KG1 (cell line): ENCODE measurements at regions not wholly inside any gene's neighbourhood (a gene's known extent, or its start where the extent isn't known, plus 50 kb on each side); places are given as distances from the start of the nearest gene placed in this dataset.
A peak's percentile ranks its signal among the peaks of the same experiment; 100 is the strongest.

Source experiments
- DNase-seq: peaks from one replicate; lab custom pipeline; 2025; lab: John Stamatoyannopoulos, UW

DNA sequence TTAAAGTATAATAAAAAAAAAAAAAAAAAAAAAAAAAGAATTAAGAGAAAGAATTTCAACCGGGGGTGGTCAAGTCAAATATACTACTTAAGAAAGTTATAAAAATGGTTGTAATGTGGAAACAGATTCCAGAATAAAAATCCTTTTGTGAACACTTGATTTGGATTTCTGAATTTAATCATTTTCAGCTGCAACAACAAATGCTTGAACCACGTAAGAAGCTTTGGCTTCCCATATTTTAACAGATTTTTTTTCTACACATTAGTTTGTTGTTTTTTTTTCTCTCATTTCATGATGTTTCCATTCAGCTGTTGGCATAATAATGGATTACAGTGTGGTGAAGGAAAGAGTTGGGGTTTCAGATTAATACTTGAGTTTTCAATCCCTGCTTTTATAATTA, 137.3 kb upstream of the AGR3 start:
- DNase-seq = no peak

DNA sequence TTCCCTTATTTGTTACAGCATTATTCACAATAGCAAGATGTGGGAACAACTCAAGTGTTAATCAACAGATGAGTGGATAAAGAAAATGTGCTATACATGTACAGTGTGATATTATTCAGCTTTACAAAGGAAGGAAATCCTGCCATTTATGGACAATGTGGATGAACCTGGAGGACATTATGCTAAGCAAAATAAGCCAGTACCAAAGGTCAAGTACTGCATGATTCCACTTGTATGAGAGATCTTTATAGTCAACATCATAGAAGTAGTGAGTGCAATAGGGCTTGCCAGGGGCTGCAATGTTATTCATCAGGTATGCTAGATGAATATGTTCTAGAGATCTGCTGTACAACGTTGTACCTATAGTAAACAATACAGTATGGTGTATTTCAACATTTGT, 138.5 kb upstream of the AGR3 start:
- DNase-seq = no peak

DNA sequence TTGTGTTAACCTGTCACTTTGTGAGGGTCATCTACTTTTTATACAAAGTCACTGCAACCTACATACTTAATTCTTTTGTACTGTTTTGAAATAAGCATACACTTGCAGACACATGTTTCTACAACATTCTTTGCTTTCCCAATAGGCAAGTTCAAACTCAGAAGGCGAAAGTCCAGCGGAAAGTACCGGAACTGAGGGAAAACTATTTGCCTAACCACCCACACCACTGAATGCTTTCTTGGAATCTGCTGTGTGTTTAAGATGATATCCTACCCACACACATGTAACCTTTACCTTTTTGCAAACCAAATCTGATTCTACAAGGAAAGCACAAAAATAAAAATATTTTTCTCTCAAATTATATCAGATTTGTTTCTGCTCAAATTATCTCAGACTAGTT, 139.4 kb upstream of the AGR3 start:
- DNase-seq = no peak

DNA sequence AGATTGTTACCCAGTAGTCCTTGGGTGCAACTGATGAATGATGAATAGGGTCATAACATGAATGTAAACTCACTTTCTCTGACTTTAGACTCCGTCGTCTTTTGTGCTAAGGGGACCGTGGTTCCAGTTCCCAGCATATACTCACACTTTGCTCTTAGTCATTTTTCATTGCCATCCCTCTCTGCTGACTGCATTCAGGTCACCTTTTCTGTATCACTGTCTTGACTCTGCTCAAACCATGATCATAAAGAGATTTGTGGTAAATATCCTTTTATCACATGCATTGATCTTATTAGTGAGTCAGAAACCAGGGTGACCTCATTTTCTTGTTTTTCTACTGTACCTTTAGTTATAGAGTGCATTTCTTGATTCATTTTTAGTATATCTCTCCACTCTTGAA, 141.1 kb upstream of the AGR3 start:
- DNase-seq = no peak

DNA sequence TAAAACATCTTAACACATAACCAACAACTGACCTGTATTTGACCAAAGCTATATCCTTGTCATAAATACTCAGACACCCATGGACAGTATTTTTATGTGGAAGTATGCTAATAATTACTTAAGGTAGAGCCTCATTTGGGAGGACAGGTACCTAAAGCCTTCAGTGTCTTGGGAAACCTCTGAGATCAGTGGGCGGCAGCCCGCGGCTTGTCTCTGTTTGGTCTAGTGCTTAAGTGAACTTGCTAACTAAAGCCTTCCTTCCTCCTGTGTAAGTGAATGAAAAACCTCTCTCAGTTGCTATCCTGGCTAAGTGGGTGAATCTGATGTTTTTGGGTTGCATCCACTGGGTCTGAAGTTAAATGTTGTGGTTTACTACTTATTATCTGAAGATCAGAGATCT, 144.5 kb upstream of the AGR3 start:
- DNase-seq = no peak

DNA sequence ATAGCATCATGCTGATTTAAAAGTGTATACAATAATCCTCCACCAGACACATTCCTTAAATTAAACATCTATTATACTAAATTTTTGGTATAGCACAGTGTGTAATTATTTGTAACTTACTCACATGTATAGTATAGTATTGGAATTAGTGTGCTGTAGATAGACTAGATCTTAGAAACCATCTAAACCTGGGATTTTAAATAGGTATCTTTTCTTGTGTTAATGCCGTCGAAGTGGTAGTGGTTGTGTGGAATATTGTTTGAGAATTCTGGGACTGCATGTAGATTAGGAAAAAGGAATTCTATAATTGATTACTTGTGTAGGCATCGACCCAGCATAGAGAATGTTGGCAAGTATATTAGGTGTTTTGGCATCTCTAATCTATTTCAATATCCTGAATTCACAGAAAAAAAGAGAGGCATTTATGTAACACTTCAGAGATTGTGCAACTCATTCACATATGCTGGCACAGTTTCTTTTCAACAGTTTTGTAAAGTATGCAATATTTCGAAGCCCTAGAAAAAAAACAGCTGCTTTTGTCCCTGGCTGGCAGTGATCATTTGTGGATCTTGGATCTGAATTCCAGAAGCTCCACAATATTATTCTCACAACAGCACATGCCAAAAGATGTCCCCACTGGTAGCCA, 145.5 kb upstream of the AGR3 start:
- no peak for DNase-seq

DNA sequence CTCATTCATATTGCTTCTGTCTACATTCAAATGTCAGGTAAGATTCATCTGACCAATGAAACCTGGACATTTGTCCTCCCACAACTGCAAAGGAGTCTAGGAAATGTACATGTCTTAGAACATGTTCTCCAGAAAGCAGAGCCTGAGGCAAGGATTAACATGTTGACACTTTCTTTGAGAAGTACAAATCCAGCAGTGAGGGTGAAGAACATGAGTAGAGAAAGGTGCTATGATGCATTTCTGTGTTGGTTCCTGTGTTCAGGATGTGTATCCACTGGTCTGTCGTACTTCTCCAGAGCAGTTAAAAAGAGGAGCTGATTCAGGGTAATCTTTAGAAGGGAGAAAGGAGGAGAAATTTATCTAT, 146.0 kb upstream of the AGR3 start:
- no peak for DNase-seq

DNA sequence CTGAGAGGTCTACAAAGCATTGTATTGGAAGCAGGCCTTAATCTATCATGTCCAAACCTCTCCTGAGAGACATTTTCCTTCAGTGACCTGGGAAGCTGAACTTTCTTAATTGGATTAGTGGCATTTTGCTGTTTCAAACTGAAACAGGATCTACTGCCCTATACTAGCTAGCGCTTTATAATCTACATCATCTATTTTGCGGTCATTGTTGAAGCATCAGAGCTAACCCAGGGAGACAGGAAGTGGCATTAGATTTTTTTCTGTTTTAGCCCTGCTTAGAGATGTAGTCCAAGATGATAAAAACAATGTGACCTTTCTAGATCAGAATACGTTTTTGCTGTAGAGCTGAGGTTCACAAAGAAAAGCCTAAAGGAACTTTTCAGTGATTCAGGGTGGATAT, 147.4 kb upstream of the AGR3 start:
- no peak for DNase-seq

DNA sequence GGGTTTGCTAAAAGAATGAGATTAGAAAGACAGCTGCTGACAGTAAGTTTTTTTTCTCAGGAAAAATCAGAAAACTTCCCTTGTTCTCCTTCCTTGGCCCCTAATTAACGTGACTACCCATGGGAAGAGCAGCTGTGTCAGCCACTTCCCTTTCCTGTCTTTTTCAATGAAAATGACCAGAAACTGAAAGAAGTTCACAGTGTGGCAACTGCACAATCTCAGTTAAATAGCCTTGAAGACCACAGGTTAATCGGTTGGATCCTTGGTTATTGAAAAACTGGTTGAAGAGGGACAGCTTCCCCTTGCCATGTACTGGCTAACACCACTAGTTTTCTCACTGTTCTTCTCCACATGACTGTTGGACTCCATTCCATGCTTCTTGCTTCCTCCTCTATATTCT, 148.8 kb upstream of the AGR3 start:
- no peak for DNase-seq

DNA sequence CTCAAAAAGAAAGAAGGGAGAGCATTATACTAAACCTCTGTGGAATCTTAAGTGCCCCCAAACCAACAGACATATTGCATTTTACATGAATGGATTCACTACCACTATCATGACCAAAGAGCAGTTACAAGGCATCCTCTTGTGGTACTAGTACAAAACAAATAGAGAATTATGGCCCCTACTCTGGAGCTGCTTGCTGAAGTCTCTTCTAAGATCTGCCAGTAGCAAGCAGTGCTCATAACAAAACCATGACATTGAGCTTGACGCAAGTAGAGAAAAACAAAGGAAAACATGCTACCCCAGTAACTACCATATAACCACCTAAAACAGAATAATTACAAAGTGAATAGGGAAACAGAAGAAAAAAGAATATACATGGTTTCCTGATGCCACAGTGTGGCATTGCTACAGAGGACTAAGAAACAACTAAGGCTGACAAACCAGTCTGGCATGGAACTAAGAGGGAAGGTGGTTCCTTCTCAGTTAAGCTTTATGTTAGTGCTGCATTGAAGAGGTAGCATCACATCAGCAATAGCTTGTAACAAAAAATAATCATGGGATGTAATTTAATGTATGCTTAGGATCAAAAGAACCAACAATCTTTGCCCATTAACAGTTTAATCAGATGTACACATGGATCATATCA, 150.2 kb upstream of the AGR3 start:
- no peak for DNase-seq

DNA sequence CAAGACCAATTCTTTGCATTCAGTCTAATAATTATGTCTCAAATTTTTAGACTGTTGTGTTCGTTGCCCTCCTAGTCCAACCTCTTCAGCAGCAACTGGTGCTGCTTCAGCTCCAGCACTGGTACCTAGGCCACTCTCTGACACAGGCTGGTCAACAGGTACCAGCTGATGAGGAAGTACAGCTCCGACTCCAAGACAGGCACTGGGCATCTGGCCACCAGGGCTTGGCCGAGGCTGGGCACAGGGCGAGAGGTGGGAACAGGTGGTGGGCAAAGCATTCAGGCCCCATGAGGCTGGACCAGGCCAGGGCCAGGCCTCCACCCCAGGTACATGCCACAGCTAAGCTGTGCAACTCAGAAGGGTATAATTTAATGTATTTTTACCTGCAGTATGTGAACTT, 151.5 kb upstream of the AGR3 start:
- no peak for DNase-seq

DNA sequence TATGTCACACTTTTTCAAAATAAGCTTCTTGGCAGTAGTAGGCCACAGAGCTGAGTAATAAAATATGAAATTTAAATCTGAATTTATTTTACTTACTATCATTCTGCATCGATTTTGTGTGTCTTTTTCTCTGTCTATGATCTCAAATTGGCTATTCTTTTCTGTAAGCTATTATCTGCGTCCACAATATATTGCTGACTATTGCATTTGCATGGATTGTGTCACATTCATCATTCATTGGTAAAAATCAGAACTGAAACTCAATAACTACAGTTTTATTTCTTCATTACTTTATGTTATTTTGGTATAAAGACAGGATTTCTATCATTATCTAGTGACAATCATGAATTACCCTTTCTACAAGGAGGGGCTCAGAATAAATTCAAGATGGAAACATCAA, 154.8 kb upstream of the AGR3 start:
- no peak for DNase-seq

DNA sequence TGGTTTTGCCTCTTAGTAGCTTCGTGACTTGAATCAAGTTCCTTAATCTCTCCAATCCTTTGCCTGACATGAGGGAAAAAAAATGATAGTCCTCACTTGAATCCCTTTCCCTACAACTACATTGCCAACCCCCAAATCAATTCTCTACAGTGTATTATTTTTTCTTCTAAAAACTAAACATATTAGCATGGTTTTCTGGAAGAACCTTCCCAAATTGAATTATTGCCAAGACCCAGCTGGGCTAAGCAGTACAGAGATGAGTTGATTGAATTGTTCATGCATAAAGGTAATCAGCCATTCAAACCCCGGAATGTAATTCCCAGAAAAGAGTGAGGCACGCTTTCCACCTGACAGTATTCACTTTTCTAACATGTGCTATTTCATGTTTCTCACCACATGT, 155.6 kb upstream of the AGR3 start:
- DNase-seq = no peak

DNA sequence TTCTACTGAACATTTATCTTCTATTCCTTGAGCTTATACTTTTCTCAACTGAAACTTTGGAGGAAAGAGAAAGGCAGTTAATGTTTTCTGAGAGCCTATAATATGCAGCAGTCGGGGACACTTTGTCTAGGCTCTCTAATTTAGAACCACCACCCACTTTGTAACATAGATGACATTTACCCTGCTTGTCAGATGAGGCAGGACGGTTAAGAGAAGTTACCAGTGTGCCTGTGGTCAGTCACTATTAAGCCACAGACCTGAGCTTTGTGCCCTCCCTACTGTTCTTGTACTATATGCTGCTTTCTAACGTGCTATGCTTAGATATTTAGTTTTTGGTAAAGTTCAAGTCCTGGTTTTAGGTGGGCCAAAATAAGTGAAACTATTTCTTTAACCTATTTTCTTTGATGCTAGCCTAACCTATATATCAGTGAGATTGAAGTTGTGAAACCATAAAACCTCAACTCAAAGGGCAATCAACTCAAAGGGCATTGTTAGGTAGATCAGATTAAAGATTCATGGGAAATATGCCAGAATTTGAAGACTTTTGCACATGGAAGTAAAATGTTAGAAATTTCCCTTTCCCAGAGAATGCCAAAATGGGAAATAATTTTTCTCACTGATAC, 156.5 kb upstream of the AGR3 start:
- no peak for DNase-seq

DNA sequence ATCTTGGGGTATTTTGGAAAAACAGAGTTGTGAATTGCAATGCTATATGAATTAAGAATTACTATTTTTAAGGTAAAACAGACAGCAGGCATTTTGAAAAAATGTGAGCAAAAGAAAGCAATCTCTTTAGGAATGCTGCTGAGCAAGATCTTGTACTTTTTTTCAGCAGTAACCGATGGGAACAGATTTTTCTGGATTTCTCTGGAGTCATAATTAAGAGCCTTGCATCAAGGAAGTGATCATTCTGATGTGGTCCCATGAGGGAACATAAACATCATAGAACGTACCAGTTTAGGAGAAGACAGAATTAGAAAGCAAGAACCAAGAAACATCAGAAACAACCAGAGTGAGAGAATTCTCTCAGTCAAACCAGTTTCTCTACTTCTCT, 157.0 kb upstream of the AGR3 start:
- DNase-seq = no peak

DNA sequence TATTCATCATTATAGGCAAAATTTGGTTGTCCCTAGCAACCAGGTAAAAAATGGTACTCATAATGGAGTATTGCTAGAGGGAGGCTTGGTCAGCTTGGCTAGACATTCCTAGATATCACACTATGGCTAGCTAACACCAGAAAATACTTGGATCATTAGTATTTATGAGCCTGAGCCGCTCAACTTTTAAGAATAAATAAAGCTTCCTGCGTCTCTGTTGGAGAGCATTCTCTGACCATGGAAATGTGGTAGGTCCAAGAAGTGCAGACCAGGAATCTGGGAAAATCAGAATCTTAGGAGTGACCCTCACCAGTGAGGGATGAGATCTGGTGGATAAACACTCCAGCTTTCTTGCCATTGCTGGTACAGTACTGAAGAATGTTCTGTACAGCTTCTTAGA, 157.6 kb upstream of the AGR3 start:
- DNase-seq = no peak

DNA sequence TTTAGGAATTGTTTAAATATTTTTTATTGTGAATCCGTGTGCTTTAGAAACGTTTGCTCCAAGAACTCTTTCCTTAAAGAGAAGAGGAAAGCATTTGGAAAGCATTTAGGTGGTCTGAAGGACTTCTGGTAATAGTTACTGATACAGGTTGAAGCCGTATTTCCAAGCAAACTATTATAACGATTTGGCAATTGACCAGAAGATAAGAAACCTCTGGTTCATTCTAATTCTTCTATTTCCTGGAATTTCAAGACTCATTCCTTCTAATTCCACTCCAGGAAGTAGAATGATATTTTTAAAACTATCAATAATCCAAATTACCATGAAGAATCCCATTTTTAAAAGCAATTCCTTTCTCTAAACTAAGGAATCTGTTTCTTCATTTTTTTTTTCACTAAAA, 158.9 kb upstream of the AGR3 start:
- no peak for DNase-seq

DNA sequence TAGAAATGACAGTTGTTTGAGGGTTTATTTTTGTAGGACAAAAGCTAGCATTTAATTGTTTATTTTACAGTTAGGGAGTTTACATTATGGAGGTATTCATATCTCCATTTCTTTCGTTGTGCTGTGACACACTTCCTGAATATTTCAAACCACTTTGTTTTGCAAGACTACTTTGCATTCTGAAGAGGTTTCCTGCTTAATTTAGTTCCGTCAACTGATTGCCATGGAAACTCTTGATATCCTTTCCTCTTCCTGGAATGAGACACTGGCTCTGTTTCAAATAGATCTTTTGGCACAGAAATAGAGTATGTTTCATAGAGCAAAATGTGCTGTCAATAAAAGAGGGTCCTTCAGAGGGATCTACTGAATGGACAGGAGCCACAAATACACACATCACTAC, 159.5 kb upstream of the AGR3 start:
- DNase-seq = peak; percentile 19

DNA sequence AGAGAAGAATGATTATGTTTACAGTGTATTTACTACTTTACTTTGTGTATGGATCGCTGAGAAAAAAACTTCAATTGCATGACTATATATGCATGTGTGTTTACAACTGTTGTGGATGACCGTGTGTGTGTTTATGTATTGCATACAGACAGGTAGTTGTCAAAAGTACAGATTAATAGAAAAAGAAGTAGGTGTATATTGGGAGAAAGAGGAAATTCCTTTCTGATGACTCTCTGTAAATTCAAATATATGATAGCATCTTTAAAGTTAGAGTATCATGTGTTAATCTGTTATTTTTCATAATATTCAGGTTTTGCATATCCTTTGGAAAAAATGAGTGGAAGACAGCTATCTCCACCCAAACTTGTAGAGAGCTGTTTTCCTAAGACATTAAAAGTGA, 160.4 kb upstream of the AGR3 start:
- no peak for DNase-seq

DNA sequence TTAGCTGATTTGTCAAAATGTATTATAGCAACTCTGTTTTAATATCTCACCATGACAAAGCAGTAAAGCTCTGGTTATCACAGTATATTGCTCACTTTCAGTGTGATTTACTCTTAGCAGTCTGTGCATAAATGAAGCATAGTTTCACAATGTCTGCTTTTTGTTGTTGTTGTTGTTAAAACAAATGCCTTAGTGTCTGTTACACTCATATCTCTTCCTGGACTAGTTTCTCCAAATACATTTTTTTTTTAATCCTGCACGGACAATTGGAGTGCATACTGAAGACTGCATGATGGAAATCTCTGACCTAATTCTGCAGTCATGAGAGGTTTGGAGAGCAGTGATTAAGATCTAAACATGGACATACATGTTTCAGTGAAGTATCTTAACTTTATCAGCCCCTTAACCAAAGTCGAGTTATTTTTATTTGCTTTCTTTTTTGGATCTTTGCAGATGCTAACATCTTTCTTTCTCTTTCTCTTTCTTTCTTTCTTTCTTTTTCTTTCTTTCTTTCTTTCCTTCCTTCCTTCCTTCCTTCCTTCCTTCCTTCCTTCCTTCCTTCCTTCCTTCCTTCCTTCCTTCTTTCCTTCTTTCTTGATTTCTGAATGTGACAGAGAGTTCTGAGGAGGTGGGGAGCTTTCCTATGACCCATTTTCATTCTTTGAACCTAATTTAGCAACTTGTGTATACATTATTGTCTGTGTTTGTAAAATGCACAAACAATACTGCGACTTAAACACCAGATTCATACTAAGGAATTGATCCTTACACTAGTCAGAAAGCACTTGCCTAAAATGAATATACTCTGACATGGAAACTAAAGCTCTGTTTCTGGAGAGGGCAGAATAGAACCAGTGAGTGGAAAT, 161.5 kb upstream of the AGR3 start:
- DNase-seq = no peak

DNA sequence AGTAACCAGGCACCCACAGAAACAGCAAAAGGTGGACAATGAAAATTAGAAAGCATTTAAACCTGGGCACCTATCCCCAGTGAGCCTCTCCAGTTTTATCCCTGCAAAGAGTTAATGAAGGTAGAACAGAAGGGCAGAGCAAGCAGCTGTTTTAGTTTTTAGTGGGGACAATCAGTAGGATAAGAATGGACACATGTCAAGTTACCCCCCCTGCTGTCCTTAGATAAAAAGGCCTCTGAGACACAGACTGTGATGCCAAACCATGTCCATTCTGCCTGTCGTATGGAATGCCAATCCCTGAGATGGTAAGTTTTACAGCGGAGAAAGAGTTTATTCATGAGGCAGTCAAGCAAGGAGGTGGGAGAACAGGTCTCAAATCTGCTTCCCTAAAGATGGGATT, 162.6 kb upstream of the AGR3 start:
- no peak for DNase-seq

DNA sequence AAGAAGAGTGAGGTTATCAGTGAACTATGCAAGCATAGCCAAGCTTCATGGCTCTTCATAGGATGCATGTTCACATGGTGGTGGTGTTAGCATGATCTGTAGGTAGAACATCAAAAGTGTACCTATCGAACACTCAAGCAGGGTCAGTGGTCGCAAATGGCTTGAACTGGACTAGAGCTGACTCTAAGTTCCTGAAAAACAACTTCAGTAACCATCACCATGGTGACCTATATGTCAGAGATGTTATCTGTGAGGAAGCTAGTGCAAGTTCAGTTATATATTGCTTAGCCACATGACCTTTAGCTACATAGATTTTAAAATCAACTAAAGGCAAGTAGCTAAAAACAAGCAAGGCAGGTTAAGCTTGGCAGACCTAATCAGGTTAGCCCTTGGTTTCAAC, 163.1 kb upstream of the AGR3 start:
- no peak for DNase-seq

DNA sequence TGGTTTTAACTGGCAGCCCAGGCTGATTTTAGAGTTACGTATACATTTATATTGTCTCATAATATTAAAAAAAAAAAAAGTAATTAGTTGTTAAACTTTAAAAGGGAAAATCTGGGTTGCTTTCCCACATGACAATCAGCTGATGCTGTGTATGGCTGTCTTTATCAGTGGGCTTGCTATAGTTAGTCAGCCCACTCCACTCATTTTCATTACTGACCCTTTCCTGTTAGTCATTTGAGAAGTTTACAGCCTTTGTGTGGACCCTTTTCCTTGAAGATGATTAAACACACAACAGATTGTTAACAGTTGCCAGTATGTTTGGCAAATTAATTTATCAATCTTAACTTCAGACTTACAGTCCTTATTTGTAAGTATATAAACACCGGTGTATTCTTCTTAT, 164.5 kb upstream of the AGR3 start:
- no peak for DNase-seq
